H4 (cell line): ENCODE measurements at regions not wholly inside any gene's neighbourhood (a gene's known extent, or its start where the extent isn't known, plus 50 kb on each side); places are given as distances from the start of the nearest gene placed in this dataset.
A peak's percentile ranks its signal among the peaks of the same experiment; 100 is the strongest.

ENCODE experiments used
- DNase-seq: peaks from one replicate; pipeline ENCODE4 v3.0.0-alpha.2; 2015; ENCODE audit warnings: low spot score

- DNase-seq: no peak
Observed at GRCh38 chr7:155974186-155974897, 162.1 kb upstream of the SHH start.

- DNase-seq: no peak
Observed at GRCh38 chr7:155973451-155973997, 161.3 kb upstream of the SHH start.

GRCh38 chr7:155972651-155973390 lies 160.6 kb upstream of the SHH start:
- no peak for DNase-seq

- no peak for DNase-seq
Observed at GRCh38 chr7:155972247-155972646, 160.0 kb upstream of the SHH start.

GRCh38 chr7:155971180-155971770 lies 159.0 kb upstream of the SHH start:
- DNase-seq: no peak

GRCh38 chr7:155969192-155969929 lies 157.1 kb upstream of the SHH start:
- no peak for DNase-seq

GRCh38 chr7:155965010-155965409 lies 152.7 kb upstream of the SHH start:
- no peak for DNase-seq

GRCh38 chr7:155964543-155964942 lies 152.3 kb upstream of the SHH start:
- no peak for DNase-seq

- no peak for DNase-seq
Observed at GRCh38 chr7:155963771-155964195, 151.5 kb upstream of the SHH start.

GRCh38 chr7:155963356-155963755 lies 151.1 kb upstream of the SHH start:
- no peak for DNase-seq

GRCh38 chr7:155962968-155963300 lies 150.7 kb upstream of the SHH start:
- no peak for DNase-seq

- peak; percentile 93 for DNase-seq
Observed at GRCh38 chr7:155962191-155962967, 150.1 kb upstream of the SHH start.

- peak; percentile 79 for DNase-seq
Observed at GRCh38 chr7:155961241-155962190, 149.3 kb upstream of the SHH start.

GRCh38 chr7:155959894-155960293 lies 147.6 kb upstream of the SHH start:
- no peak for DNase-seq

- no peak for DNase-seq
Observed at GRCh38 chr7:155956977-155957376, 144.7 kb upstream of the SHH start.

- no peak for DNase-seq
Observed at GRCh38 chr7:155955367-155955635, 143.0 kb upstream of the SHH start.

- no peak for DNase-seq
Observed at GRCh38 chr7:155954550-155955366, 142.5 kb upstream of the SHH start.

GRCh38 chr7:155953781-155954549 lies 141.7 kb upstream of the SHH start:
- no peak for DNase-seq

GRCh38 chr7:155953501-155953778 lies 141.2 kb upstream of the SHH start:
- DNase-seq: no peak
